Cardiac muscle cell (in vitro differentiated cells and primary cell): ENCODE measurements at regions not wholly inside any gene's neighbourhood (a gene's known extent, or its start where the extent isn't known, plus 50 kb on each side); places are given as distances from the start of the nearest gene placed in this dataset.
A peak's percentile ranks its signal among the peaks of the same experiment; 100 is the strongest.
"Not testable (repeated sequence)": the region's sequence is repeated elsewhere in the genome, so short reads cannot be mapped to it uniquely, and the experiment has no call there.

Source experiments
- DNase-seq, 2 donors: peaks; one replicate each; pipeline versions ENCODE4 v3.0.0 to v3.0.0-alpha.2; 2010 to 2017; ENCODE audit warnings: low read depth in 1 of 2, low spot score in 1 of 2
- H3K27ac ChIP-seq: fragments of 200-600 bp; sonication (generic); 2 replicates; pipeline ENCODE4 v1.5.1; 2016
- H3K27me3 ChIP-seq: fragments of 200-600 bp; sonication (generic); 2 replicates; pipeline ENCODE4 v1.6.0; 2016; ENCODE audit warnings: control low read depth
- H3K36me3 ChIP-seq: fragments of 200-600 bp; sonication (generic); 2 replicates; pipeline ENCODE4 v1.5.1; 2016; ENCODE audit warnings: control low read depth
- H3K4me1 ChIP-seq: fragments of 200-600 bp; sonication (generic); 2 replicates; pipeline ENCODE4 v1.8.1; 2017; ENCODE audit warnings: low read depth, mild to moderate bottlenecking, mixed run types
- H3K4me3 ChIP-seq: fragments of 200-600 bp; sonication (generic); 2 replicates; pipeline ENCODE4 v1.5.1; 2016; ENCODE audit warnings: mild to moderate bottlenecking
- H3K9me3 ChIP-seq: fragments of 200-600 bp; sonication (generic); 2 replicates; pipeline ENCODE4 v1.5.1; 2017; ENCODE audit warnings: low read depth, mild to moderate bottlenecking, control low read depth
- TF ChIP-seq, protein P1 (sequence below): IDR thresholded peaks from 2 replicates; pipeline ENCODE4 v1.5.1; 2012; ENCODE audit warnings: low read depth, mild to moderate bottlenecking, low read length

DNA sequence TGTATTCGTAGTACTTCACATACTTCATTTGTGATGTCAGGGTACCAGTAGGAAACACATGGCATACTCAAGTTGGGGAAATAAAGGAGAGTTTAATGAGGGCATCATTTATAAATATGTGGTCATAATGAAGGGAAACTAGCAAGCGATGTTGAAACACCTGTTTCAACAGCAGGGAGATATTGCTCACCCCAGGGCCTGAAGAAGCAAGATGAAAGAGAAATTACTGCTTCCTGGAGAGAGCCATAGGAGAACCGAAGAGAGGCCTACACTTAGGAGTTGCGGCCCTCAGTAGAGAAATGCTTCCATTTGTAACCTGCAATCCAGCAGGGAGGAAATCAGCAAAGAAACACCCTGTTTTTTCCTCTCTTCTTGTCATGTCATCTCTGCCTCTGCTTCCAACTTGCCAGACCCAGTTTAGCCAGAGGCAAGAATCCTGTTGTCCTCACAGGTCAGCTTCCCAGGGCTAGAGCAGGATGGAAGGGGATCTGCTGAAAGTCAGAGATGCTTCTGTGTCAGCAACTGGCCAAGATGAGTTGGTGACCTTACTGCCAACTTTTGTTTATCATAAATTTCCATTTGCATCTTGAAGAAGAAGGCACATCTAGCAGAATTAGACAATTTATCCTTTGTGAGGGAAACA is 67.6 kb upstream of the TSPAN2 start:
- H3K27ac ChIP-seq = no peak overlapping the region
- H3K9me3 ChIP-seq = peaks cover 3% of the 10 kb centered on the region
- H3K4me1 ChIP-seq = no peaks in the 10 kb centered on the region
- no peak for DNase-seq
- no peaks in the 10 kb centered on the region for H3K36me3 ChIP-seq
- no peaks in the 10 kb centered on the region for H3K27me3 ChIP-seq
- TF ChIP-seq, protein P1, sequence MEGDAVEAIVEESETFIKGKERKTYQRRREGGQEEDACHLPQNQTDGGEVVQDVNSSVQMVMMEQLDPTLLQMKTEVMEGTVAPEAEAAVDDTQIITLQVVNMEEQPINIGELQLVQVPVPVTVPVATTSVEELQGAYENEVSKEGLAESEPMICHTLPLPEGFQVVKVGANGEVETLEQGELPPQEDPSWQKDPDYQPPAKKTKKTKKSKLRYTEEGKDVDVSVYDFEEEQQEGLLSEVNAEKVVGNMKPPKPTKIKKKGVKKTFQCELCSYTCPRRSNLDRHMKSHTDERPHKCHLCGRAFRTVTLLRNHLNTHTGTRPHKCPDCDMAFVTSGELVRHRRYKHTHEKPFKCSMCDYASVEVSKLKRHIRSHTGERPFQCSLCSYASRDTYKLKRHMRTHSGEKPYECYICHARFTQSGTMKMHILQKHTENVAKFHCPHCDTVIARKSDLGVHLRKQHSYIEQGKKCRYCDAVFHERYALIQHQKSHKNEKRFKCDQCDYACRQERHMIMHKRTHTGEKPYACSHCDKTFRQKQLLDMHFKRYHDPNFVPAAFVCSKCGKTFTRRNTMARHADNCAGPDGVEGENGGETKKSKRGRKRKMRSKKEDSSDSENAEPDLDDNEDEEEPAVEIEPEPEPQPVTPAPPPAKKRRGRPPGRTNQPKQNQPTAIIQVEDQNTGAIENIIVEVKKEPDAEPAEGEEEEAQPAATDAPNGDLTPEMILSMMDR = no peak
- no peak overlapping the region for H3K4me3 ChIP-seq

DNA sequence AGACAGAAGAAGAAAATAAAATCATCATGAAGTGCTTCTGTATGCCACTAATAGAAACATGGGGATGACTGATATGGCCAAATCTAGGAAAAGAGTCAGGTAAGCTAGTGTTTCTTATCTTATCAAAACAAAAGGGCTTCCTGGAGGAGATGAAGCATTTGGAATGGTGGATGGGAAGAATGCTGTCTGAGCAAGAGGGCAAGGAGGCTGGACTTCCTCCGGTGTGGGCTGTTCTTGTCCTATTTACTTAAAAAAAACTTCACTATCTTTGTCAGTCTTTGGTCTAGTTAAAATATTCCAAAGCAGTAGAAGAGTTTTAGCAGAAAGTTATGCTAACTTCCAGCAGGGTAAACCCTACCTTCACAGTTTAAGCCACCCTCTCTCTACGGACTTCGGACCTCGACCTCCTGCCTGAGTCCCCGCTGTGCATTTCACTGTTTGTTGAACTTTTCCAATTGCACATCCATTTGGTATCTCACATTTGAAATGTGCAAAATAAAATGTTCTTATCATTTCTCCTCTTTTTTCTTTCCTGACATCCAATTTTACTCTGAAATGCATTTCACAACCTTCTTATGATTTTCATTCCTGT is 64.8 kb upstream of the TSPAN2 start:
- Histone ChIP-seq H3K27me3 (no peaks in the 10 kb centered on the region), H3K36me3 (no peaks in the 10 kb centered on the region), H3K4me3 (no peak overlapping the region), H3K9me3 (no peaks in the 10 kb centered on the region), H3K4me1 (no peaks in the 10 kb centered on the region), H3K27ac (no peak overlapping the region)
- DNase-seq = no peak
- TF ChIP-seq, protein P1 = no peak

DNA sequence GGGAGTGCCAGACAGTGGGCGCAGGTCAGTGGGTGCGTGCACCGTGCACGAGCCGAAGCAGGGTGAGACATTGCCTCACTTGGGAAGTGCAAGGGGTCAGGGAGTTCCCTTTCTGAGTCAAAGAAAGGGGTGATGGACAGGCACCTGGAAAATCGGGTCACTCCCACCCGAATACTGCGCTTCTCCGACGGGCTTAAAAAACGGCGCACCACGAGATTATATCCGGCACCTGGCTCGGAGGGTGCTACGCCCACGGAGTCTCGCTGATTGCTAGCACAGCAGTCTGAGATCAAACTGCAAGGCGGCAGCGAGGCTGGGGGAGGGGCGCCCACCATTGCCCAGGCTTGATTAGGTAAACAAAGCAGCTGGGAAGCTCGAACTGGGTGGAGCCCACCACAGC is 58.6 kb upstream of the TSPAN2 start:
- peak overlapping the region; percentile 12 for H3K4me3 ChIP-seq
- H3K27me3 ChIP-seq = not testable (repeated sequence)

DNA sequence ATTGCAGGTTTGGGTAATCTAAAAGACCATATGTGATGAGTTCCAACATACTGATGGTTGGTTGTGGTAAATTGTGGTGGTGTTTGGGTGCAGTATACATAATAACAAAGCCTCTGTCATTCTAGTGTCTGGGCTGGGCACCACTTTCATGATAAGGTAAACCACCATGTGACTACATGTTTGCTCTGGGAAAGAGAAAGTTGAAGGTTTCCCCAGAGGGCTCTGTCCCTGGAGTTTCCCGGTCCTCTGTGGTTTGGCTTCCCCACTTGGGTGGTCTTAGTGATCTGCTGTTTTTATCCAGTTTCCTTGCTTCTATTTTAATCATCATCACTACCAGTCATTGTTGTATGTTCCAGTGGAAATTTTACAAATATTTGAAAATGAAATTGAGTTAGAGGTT is 55.9 kb upstream of the TSPAN2 start:
- H3K4me1 ChIP-seq = peaks cover 11% of the 10 kb centered on the region
- no peaks in the 10 kb centered on the region for H3K27me3 ChIP-seq
- H3K27ac ChIP-seq = no peak overlapping the region
- DNase-seq = no peak
- no peaks in the 10 kb centered on the region for H3K9me3 ChIP-seq
- H3K4me3 ChIP-seq = no peak overlapping the region
- TF ChIP-seq, protein P1 = no peak
- no peaks in the 10 kb centered on the region for H3K36me3 ChIP-seq

More for the DNA sequence above, 58.6 kb upstream of the TSPAN2 start:
- H3K27ac ChIP-seq, H3K4me1 ChIP-seq, H3K9me3 ChIP-seq, DNase-seq, H3K36me3 ChIP-seq: not testable (repeated sequence)

DNA sequence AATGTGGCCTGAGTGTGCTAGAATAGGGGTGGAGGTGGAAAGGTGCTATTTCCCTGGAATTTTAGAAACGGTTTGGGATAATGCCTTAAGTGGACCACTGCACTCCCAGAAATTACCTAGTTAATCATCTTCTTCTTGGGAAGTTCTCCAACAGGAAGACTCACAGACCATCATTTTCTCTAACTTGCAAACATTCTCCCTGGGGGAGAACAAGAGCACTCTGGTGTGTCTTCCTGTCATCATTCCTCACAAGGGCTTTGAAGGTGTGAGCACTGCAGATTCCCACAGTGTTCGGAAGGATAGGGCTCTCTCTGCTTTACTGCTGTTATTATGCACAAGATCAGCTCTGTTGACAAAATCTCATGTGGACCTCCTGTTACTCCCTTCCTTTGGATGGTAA is 54.9 kb upstream of the TSPAN2 start:
- Histone ChIP-seq H3K36me3 (no peaks in the 10 kb centered on the region), H3K27ac (no peak overlapping the region), H3K4me1 (peaks cover 11% of the 10 kb centered on the region), H3K4me3 (no peak overlapping the region), H3K27me3 (no peaks in the 10 kb centered on the region), H3K9me3 (no peaks in the 10 kb centered on the region)
- TF ChIP-seq, protein P1 = no peak
- no peak for DNase-seq

DNA sequence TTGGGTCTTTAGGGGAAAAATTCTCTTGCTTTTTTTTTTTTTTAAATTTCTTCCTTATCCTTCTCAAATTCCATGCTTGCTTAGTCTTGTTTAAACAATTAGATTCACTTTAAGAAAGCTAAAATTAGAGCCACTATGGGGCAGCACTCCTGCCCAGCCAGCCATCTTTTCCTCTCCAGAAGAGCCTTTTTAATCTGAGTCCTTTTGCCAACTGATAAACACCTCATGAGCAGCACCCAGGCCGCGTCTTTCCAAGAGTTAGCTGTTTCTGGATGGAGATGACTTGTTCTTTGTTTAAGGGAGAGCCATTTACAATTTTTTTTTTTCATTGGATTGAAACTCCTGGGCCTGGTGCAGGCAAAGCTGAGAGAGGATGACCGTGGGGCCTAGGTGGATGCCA is 53.3 kb upstream of the TSPAN2 start:
- Histone ChIP-seq H3K4me3 (no peak overlapping the region), H3K36me3 (no peaks in the 10 kb centered on the region), H3K27me3 (no peaks in the 10 kb centered on the region), H3K9me3 (no peaks in the 10 kb centered on the region), H3K27ac (no peak overlapping the region), H3K4me1 (peaks cover 11% of the 10 kb centered on the region)
- TF ChIP-seq, protein P1 = peak; percentile 31
- peak; percentile 48 to 60 for DNase-seq
